NCI-H526 treated with DMSO at 0.1 percent for 48 hours (cell line): ENCODE measurements at regions not wholly inside any gene's neighbourhood (a gene's known extent, or its start where the extent isn't known, plus 50 kb on each side); places are given as distances from the start of the nearest gene placed in this dataset.

Experiments used
- DNase-seq: peaks from one replicate; lab custom pipeline; 2025; lab: John Stamatoyannopoulos, UW

GRCh38 chr11:121899520-121899919, 216.5 kb downstream of the BLID start:
- no peak for DNase-seq

- DNase-seq = no peak
Measured at GRCh38 chr11:121898903-121899302, 217.1 kb downstream of the BLID start.

DNA sequence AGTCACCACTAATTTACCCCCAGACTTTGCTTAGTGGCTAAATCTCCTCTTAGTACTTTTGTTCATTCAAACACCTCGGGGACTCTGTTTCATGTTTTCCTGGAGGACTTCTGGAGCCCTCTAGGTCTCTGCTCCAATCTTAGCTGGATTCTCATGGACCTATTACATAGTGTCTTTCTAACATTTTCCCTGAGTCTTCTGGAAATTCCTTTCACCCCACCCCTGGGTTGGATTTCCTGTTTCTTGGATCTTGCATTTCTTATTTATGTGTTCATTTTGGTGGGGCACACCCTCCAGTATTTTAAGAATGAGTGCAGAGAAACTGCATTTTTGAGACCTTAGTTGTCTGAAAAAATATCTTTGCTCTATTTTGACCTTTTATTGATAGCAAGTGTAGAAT, 220.1 kb downstream of the BLID start:
- DNase-seq = no peak

DNA sequence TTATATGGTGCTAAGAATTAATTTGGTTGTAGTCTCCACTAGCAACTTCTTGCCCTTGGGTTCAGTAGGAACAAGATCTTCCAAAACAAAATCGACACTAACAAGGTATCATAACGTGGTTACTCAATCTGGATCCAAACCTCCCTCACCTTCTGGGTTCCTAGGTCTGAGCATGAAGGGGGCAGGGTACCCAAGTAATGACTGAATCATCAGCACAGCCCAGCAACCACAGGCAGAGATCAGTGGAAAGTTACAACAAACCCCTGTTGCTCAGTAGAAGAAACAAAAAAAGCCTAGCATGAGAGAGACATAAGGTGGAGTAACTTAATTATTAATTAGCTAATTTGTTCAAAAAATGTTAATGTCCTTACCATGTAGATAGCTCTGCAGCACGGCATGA, 221.4 kb downstream of the BLID start:
- DNase-seq = no peak

DNA sequence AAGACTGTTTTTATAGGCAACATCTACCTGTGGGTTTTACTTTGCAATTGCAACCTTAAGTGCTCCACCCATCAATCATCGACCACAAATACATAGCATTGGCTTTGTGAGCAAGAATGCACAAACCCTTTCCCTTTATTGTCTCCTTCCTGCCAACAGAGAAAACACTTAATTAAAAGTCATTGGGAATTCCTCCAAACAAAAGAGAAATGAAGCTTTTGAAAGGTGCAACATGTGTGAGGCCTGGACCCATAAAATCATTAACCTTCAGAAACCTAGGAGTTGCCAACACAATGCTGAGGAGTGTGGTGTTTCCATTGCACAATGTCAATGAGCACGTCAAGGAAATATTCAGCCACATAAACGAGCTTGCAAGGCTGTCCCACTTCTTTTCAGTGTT, 223.2 kb downstream of the BLID start:
- no peak for DNase-seq

DNA sequence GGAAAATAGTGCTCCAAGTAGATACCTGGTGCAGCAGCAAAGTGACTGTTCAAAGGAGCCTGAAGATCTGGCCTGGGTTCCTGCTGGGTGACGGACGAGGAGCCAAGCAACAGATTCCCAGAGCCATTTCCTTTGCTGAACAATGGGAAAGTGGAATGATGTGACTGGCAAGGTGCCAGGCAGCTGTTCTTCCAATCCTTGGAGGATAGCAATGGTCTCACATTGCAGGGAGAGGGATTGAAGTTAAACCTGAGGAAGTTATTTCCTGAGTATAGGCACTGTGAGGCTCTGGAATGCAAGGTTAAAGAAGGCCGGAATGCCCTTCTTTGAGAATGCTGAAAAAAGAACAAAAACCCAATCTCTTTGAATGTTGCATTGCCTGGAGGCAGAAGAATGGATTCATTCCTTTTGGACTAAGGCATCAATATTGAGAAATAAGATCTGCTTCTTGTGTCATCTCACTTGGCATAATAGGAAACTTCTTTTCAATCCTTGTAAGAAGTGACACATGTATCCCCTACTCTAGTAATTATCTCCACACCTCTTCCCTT, 223.8 kb downstream of the BLID start:
- no peak for DNase-seq

- no peak for DNase-seq
Measured at GRCh38 chr11:121890946-121891515, 225.0 kb downstream of the BLID start.

DNA sequence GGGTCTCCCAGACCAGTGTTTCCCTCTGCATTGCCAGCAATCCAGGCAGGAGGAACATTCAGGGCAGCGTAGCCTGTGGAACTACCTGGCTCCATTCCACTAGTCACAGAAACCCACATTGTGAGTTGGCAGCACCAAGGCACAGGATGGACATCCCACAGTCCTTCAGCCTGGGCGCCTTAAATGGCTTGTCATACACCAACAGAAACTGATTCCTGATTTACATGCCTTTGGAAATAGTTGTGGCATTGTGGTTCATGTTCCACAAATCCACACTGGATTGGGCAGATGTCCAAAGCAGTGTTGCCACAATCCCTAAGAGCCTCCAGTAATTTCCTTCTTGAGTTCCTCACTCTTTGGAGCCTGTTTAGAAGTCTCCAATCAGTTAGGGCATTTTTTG, 225.6 kb downstream of the BLID start:
- no peak for DNase-seq

DNA sequence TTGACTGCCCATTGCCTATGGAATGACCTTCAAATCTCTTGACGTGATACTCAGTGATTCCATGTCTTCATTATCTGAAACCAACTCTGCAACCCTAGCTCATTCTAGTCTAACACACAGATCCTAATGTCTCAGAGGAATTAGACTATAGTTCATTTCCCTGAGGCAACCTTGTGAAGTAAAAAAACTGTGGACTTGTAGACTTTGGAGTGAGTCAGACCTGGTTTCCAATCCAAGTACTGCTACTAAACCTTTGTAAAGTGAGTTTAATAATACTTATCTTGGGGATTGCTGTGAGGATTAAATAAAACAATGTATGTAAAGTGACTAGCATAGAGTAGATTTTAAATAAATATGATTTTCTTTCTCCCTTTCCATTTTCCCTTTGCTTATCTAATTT, 226.1 kb downstream of the BLID start:
- DNase-seq = no peak

DNA sequence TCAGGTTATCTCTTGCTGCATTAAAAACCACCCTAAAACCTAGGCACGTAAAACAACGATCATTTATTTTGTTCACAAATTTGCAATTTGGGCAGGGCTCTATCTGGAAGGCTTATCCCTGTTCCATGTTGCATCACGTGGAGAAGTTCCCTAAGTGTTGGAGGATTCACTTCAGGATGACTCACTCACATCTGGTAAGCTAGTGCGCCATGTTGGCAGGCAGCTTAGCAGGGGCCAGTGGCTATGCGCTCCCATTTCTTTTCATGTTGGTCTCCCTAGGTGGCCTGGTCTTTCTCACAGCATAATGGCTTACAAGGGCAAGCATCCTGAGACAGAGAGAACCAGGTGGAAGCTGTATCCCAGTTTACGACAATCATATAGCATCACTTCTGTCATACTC, 226.8 kb downstream of the BLID start:
- DNase-seq = no peak

- DNase-seq = no peak
Measured at GRCh38 chr11:121887976-121888557, 227.9 kb downstream of the BLID start.

GRCh38 chr11:121887569-121887968, 228.4 kb downstream of the BLID start:
- DNase-seq = no peak

DNA sequence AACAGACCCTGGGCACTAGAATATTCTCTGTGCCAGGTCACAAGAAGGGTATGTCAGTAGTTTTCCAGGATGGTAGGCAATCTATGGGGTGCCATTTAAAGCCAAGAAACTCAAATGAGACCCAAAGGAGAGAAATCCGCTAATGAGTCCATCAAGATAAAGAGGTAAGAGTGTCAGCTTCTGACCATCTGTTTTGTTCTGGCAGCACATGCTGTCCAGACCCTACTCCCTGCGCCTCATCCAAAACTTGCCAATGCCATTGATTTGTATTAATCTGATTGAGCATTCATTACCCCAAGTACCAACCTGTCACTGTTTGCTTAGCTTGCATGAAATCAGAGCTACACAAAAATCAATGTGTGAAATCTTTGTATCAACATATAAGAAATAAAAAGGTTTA, 229.0 kb downstream of the BLID start:
- DNase-seq = no peak

DNA sequence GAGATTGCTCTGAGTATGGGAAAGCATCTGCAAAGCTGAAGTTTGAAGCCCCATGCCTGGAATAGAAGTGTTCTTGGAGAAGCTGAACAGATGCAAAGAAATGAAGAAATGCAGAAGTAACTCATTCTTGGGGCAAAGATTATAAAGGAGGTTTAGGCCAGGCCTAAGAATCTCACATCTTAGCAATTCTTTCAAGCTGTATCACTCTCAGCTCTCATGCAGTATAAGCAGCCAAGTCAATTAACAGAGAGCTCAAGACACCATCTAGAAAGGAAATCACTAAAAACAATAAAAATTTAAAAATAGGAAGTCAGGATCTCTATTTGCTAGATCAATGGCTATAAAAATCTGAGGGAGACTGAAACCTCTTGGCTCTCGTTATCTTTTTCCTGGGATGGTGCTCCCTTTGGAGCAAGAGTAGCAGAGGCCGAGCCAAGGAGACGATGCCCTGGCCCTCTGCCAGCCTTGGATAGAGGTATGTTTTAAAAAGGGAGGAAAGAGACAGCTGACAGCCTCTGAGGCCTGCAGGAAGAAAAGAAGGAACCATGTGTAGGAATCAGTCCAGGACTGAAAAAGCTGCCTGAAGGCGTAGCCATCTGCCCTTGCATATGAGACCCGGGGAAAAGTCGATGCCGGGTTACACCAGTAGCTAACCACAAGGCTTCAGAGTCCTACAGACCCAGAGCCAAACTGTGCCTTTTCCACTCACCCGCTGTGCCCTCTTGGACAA, 229.8 kb downstream of the BLID start:
- DNase-seq = no peak

DNA sequence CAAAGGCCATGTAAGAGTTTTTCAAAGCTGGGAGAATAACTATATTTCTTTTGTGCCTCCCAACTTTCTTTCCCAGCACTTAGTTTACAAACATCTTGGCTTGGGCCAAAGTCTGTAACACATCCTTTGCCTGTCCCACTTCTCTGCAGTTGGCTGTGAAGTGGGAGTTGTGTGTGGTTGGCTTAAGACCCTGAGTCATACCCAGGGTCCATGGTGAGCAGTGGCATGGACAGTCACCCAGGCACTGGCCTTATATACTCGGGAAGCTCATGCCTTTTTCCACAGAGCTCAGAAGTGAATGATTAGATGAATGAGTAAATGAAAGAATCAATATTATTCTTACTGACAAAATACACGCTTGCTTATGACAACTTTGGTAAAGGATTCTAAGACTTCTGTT, 231.4 kb downstream of the BLID start:
- DNase-seq = no peak

GRCh38 chr11:121881806-121882205, 234.2 kb downstream of the BLID start:
- no peak for DNase-seq

- no peak for DNase-seq
Measured at GRCh38 chr11:121877152-121877551, 238.9 kb downstream of the BLID start.

DNA sequence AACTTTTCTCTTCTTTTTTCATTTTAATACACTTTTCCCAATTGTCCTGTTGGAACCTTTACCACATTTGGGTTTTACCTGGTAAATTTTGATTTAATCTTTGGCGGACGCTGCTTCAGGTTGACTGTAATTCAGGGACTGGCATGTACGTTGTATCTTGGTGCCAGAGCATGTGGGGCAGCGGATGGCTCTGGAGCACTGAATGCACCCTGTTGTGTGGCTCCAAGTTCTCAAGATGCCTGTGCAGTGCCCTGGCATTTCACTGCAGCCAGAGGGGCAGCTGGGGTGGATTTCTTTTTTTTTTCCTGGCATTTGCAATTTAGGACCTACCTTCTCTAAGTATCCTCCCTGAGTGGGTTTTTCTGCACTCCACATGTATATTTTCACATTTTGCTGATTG, 242.2 kb downstream of the BLID start:
- DNase-seq = no peak

- no peak for DNase-seq
Measured at GRCh38 chr11:121872356-121872755, 243.7 kb downstream of the BLID start.

DNA sequence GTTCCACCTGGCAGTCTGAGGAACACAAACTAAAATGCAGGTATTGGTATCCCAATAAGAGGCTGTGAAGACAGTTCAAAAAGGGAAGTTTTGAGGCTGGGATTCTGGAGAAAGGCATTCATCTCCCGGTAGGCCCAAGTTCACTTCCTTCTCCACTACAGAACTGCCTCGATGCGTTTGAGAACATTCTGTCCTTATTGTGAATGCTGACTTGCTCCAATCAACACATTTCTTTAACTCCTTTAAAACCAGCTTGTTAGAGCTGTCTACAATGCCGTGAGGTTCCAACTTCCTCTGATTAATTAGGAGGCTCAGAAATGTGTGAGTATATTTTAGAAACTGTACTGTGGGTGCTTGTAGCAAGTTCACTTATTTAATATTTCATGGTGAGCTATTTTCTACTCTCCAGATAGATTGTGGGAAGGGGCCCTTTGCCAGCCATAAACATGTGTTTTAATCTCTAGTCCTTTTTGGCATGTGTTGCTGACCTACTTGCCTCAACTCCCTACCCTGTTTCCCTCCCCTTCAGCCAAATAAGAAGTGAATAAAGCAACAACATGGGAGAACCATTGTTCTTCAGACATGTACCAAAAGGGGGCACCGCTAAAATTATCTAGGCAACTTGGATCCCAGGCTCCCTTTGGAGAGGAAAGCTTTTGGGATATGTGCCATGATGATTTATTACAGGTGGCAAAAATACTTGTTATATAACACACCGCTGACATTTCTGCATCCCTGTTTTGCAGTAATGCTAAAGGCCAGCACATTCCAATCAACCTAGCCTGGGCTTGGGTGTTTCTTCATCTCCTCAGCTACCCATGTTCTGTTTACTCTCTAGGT, 245.6 kb downstream of the BLID start:
- DNase-seq = no peak

DNA sequence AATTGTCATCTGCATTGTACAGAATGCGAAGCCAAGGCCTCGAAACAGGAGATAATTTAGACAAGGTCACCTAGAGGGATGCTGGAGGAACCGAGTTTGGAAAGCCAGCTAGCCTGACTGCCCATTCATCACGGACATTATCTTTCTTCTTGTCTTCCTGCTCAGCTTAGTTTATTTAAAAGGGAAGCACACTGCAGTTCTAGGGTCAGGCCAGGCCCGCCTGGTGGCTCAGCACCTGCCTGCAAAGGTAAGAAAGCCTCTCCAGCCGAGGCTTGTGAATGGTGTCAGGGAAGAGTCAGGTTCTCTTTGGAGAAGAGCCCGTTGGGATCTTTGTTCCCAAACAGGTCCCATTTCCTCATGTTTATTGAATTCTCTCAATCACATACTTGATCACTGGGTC, 246.5 kb downstream of the BLID start:
- DNase-seq = no peak

- DNase-seq = no peak
Measured at GRCh38 chr11:121866754-121867153, 249.3 kb downstream of the BLID start.

DNA sequence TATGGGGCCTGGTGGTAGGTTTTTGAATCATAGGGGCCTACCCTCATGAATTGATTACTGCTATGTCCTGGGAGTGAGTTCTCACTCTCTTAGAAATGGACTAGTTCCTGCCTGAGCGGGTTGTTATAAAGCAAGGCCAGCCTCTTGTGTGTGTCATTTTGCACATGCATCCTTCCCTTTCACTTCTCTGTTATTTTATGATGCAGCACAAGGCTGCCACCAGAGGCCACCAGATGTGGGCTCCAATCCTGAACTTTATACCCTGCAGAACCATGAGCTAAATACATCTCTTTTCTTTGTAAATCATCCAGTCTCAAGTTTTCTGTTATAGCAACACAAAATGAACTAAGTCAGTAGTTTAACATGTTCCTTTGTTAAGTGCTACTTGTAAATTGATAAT, 251.4 kb downstream of the BLID start:
- no peak for DNase-seq
